ENCODE measurements at regions not wholly inside any gene's neighbourhood (a gene's known extent, or its start where the extent isn't known, plus 50 kb on each side); places are given as distances from the start of the nearest gene placed in this dataset.

DNA sequence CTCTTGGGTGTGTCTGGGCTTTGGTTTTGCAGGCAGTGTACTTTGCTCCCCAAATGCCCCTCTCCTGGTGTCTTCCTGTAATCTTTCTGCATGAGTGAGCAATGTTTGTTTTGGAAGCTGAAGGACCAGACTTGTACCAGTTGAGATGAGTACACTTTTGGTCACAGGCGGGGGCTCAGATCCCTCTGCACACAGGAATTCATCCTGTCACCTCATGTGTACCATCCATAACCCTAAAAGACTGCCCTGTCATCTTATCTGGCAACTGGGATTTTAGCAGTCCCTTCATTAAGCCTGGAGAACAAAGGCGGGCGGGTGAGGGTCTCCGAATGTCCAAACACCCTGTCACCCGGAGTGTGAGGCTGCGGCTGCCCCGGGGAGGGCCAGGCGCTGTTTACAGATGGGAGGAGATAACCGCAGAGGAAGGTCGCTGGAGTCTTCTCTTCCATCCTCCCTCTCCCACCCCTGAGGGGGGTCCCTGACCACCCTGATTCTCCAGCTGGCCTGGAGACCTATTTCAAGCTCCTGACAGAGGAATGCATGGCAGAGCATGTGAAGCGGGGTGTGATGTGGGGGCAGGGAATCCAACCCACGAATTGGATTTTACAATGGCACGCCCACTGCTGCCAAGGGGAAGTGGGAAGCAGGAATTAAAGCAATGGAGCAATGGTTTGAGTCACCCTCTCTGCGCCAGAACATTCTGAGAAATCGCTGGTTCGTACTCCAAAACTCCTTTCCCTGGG lies 158.2 kb upstream of the MYCN start:
- no peak for DNase-seq

DNA sequence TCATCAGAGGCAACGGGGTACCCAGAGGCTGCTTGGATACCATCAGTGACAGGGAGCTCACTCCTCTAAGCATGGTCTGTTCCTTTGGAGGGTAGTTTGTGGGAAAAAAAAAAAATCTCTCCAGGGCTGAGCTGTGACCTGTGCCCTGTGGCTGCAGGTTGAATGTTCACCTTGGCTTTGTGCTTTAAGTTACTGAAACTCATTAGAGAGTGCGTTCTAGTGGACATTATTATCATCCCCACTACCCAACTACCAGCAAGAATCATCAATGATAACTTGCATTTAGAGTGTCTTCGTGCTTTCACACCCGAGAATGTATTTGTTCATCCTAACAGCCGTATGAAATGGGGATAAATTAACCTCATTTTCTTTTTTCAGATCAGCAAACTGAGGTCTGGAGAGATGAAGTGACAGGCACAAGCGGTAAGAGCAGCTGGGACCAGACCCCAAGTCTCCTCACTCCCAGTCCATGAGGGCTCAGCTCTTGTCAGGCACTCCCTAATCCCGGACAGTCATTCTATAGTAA lies 157.5 kb upstream of the MYCN start:
- DNase-seq: no peak

DNA sequence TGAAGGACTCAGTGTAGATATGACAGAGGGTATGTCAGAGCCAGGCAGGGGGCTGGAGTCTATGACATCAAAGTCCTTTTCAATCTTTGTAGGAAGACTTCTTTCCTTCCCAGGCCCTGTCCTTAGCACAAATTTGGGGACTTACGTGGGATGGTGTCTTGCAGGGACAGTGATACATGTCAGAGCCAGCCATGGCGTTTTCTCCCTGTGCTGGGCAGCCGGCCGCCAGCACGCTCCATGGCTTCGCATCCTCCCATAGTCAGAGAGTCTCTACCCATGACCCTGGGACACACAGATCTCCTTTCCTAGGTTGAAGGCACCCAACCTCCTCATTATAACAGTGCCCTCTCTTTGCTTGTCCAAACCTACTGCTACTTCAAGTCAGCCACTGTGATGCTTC lies 156.9 kb upstream of the MYCN start:
- no peak for DNase-seq

DNA sequence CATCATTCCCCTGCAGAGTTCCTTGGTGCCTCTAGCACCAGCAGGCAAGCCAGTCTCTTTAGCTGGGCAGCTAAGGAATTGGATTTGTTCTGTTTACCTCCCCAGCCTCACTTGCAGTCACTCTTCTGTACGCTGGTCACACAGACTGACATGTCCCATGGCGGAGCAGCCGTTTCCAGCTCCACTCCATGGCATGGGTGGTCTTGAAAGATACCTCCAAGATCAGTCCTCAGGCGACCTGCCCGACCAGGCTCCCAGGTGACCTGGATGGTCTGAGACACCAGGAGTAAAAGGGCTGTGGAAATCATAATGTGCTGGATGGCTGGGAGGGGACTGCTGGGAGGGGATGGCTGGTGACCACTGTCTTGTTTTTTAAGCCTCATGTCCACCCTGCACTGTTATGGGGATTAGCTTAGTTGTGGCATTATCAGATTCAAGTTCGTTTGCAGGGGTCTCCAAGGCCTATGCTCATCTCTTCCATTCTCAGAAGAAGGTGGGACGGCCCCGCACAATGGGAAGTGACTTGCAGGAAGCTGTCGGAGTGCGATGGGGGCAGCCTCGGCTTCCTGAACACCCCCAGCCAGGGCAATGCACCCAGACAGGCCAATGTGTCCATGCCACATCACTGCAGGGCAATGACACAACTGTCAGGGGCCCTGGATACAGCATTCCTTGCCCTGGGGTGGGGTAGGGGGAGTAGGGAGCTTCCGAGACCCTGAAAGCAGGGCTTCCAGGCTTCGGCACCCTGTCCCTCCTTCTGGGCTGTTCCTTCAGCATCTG lies 156.1 kb upstream of the MYCN start:
- DNase-seq: no peak

DNA sequence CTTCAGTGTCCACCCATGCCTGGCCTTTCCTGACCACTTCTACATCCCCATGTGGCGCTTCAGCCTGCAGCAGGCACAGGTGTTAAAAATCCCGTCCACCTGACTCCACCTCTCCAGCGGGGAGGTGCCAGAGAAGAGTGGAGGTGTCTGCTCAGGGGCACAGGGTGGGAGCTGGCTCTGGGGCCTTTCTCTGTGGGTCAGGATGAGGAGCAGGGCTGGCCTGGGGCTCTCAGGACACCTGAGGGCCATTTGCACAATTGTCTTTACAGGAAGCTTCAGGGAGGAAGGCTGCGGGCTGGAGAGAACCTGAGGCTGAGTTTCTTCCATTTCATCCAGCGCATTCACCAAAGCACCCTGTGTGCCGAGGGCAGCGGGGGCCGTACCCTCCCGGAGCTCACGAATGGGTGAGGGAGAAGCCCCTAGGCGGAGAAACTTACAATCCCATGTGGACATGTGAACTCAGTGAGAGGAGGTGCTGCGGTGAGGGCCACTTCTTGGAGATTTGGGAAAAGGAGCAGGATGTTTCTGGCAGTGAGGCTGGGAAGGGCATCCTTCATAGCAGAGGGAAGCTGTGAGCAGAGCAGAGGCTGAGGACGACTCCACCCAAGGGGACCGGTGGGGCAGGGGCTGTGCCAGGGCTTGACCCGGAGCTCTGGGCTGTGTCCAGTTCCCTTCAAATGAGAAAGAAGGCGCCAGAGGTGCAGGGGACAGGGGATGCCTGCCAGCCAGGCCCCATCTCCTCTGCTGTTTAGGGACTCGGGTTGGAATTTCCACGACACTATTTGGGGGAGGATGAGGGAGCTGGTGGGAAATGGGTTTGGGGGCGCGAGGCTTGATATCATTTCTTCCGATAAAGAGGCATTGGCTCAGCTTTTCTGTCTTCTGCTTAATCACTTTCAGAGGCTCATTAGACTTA lies 155.2 kb upstream of the MYCN start:
- no peak for DNase-seq

DNA sequence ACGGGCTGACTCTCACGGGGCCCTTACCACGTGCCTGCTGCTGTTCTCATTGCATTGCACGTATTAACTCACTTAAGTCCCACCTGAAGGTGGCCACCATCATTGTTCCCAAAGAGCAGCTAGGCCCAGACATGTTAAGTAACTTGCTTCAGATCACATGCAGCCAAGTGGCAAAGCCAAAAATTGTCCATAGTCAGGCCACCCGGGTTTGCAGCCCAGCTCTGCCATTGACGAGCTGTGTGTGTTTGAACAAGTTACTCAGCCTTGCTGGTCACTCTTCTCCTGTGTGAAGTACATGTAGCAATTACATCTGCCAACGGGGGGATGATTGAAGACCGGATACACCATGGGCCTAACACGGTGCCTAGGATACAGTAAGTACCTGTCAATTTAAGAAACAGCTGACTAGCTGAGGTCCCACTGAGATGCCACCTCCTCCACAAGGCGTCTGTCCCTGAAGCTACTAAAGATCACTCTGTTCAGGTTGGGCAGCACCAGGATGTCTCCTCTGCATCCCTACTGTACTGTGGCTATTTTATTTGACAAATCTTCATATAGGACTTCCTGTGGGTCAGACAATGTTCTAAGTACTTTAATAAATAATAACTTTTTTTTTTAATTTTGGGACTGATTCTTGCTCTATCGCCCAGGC lies 154.2 kb upstream of the MYCN start:
- DNase-seq: no peak

DNA sequence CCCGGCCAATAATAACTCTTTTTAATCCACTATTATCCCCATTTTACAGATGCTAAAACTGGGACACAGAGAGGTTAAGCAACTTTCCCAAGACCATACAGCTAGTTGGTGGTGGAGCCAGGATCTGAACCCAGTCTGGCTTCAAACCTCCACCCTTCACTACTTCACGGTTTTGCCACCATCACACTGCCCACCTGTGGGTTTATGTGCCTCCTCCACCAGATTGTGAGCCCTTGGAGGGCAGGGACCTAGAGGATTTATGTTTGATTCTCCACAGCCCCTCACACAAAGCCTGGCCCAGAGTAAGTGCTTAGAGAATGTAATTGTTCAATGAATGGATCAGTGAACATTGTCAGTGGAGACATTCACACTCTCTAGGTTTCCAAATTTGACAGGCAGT lies 153.4 kb upstream of the MYCN start:
- DNase-seq: no peak

DNA sequence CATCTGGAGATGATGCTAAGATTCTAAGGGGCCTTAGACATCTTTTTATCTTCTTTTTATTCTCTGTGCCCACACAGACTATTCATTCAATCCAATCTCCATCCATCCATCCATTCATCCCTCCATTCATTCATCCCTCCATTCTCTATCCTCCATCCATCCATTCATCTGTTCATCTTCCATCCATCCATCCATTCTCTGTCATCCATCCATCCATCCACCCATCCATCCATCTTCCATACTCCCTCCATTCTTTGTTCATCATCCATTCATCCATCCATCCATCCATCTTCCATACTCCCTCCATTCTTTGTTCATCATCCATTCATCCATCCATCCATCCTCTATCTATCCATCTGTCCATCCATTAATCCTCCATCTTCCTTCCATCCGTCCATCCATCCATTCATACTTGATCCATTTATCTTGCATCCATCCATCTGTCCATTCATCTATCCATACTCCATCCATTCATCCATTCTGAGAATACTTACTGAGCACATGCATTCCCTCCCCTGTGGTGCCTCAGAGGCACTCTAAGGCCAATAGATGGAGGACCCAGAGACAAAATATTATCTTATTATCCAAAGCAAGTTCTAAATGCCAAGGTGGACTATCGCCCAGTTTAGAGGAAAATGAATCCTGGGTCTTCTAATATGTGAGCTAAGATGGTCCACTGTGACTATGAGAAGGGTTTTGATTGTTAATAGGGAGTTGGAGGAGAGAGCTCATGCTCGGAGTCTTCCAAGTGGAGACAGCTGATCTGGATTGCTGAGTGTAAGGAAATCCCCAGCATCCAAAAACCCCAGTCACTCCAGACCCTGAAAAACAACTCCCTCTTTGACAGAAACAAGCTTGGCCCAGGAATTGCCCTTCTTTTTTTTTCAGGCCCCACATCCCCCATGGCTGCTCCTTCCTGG lies 152.6 kb upstream of the MYCN start:
- no peak for DNase-seq

DNA sequence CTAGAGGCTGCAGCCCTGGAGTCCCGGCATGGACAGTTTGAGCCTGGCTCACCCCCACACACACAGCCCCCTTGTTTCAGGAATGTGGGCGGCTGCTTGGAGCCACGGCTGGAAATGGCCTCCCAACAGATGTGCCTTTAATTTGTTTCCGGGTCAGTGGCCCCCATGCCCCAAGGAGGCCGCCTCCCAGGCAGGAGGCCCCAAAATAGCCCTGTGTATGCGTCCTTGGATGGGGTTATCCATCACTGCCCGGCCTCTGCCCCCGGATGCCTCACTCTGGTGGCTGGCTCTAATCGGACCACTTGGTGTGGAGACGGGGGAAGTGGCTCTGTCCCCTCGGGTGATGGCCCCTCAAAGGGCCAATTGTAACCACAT lies 151.9 kb upstream of the MYCN start:
- DNase-seq: no peak

DNA sequence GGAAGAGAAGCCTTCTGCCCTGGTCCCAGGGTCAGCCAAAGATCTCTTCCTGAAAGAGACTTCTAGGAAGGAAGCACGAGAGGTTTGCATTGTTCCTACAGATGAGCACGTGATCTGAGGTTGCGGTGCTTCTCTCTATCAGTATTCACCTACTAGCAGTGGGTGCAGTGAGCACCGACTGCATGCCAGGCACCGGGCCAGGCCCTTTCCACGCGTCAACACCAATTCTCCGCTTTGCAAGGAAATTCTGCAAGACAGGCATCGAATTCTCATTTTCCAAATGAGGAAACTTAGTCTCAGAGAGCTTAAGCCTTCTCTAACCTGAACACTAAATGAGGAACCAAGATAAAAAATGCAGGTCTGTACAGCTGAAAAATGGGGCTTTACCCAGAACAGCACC lies 151.5 kb upstream of the MYCN start:
- no peak for DNase-seq

DNA sequence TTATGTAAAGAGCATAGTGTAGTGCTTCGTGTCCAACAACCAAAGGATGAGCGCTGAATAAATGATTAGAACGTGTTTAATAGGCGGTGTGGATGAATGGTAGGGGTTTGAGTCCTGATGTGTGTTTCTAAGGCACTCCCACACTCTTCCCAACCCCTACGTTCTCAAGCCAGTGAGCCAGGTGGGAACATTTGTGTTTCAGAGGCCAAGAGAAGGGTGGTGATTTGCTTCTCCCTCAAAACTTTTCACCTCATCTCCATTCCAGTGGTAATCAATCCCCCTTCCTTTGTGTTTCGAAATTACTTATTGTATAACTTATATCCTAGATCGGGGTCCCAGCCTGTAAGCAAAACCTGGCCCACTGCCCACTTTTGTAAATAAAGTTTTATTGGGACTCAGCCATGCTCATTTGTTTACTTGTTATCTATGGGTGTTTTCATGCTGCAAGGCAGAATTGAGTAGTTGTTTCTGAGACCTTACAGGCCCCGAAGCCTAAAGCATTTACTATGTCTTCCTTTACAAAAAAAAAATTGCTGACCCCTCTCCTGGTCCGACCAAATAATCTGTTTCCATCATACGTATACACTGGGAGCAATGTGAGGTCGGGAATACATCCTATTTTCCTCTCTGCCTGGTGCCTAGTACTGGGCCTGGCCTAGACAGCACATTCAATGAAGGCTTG lies 150.8 kb upstream of the MYCN start:
- no peak for DNase-seq

DNA sequence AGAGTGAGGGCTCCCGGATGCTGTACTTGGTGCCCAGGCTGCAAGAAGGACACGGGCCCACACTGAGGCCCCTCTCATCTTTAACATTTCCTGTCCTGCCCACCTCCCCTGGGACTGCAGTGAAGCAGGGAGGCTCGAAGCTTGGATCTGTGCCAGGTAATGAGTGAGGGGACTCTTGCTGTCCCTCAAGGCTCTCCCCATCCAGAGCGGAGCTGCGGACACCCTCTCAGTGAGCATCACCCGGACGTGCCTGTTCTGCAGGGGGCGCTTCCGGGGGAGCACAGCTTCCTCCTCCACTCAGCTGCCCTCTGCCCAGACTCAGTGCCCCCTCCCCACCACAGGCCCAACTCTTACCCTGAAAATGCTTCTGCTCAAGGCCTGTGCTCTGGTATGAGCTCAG lies 150.0 kb upstream of the MYCN start:
- no peak for DNase-seq

DNA sequence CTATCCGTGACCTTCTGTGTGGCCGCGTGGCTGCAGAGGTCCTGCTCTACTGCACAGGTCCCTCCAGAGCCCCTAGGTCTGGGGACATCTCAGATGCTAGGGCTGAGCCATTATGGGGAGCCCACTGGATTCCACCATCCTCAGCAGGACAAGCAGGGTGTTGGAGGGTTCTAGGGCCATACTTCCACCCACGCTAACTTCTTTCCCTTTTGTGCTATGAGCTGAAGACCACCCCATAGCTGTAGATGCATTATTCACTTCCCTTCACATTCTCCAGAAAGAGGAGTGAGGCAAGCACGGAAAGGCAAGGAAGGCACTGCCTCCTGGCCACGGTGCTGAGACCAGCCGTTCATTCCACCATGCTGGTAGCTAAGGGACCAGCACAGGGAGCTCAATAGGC lies 149.5 kb upstream of the MYCN start:
- DNase-seq: no peak

DNA sequence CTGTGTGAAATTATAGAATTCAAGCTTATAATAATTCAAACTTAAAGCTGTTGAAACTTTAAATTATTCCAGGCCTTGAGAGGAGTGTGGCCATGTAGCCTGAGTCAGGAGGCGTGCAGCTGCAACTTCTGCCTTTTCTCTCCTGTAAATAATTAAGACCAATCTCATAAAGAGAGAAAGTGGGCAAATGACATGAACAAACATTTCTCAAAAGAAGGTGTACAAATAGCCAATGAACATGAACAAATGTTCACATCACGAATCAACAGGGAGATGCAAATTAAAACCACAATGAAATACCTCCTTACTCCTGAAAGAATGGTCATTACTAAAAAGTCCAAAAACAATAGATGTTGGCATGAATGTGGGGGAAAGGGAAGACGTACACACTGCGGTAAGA lies 149.1 kb upstream of the MYCN start:
- DNase-seq: no peak

DNA sequence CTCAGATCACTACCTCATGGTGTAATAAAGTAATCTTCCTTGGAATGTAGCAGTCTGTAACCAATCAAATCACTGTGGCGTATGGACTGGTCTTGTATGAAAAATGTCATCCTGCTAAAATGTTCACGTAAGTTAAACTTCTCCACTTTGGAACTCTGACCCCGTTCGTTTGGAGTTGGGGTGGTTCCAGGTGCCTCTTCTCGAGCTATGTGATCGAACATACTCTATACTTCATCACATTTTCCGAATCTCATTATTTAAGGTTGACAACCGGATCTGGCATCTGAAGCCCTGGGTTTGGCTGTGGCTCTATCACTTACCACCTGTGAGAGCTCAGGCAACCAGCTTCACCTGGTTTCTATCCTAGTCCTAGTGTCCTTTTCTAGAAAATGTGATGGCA lies 148.0 kb upstream of the MYCN start:
- no peak for DNase-seq

DNA sequence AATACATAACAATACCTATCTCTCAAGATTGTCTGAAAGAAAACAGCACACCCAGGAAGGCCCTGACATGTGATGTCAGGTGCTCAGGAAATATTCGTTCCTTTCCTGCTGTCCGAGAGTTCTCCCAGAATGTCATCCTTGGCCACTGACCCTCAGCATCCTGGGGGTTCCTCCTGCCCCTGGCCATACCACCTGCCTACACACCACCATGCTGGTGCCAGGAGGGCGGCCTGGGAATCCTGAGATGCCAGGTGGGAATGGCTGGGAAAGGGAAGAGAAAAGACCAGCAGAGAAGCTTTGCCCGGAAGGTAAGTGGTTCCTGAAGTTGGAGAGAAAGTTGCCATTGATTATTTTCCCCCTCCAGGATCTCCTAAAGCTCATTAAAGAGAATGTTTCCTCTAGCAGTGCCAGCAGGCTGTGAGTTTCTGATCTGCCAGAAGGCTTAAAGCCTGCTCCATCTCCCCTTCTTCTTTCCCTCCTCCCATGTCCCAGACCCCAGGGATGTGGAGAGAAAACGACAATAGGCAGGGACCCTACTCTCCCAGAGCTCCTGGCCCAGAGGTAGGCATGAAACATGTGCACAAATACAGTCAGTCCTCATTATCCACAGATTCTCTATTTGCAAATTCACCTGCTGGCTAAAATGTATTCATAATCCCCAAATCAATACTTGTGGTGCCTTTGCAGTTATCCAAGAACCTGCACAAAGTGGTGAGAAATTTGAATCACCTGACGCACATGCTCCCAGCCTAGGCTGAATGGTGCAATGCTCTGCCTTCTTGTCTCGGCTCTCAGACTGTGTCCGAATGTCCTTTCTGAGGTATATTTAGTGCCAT lies 147.1 kb upstream of the MYCN start:
- DNase-seq: no peak

DNA sequence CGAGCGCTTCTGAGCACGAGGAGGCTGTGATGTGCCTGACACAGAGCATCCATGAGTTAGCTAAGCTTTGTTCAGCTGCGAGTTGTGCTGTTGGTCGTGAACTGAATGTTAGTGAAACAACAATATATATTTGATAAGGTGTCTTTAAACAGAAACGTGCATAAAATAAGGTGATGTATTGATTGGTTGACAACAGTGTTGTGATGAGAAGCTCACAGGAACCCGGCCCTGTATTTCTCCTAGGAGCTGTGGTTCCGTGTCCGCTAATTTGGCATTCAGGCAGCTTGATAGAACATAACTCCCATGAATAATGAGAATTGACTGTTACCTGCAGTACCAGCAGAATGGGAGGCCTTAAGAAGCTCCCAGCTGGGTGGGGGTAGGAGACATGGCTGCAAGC lies 146.4 kb upstream of the MYCN start:
- DNase-seq: no peak

DNA sequence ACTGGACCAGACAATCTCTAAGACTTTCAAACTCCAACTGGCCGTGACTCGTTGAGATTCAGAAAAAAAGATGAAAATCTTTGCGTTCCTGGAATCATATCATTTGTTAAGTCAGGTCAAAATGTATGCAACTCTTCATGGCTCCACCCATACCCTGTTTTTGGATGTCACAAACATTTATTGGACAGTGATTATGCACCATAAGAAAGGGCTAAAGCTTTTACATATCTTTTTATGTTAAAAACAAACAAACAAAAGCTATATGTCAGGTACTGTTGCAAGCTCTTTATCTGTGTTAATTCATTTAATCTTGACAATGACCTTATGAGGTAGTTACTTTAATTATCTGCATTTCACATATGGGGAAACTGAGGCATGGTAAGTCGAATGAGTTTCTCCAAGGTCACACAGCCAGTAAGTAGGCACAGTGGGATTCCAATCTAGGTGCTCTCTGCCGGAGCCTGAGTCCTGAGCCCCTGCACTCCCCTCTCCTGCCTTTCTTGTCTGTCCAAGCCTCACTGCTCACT lies 145.7 kb upstream of the MYCN start:
- DNase-seq: no peak

DNA sequence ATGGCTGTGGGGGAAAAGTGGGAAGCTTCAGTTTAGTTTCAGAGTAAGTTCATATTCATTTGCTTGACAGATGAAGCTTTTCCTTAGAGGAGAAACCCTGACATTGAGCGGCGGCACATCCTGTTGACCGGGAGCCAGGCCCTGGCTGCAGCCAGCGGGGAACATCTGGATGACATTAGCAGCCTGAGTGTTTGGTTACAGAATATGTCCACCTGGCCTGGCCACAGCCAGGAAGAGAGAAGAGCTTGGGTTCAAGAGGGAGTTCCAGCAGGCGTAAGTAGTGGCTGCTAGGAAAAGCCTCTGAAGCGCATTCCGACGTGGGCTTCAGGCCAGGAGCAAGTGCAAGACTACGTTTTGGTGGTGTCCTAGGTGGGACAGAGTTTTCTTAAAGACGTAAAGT lies 144.9 kb upstream of the MYCN start:
- no peak for DNase-seq

All from stimulated activated CD4-positive, alpha-beta T cell treated with anti-CD3 and anti-CD28 coated beads, Interleukin-2, amount 100 ng/mL, for 24 hours (primary cell).